ENCODE measurements at regions not wholly inside any gene's neighbourhood (a gene's known extent, or its start where the extent isn't known, plus 50 kb on each side); places are given as distances from the start of the nearest gene placed in this dataset.
A peak's percentile ranks its signal among the peaks of the same experiment; 100 is the strongest.

DNA sequence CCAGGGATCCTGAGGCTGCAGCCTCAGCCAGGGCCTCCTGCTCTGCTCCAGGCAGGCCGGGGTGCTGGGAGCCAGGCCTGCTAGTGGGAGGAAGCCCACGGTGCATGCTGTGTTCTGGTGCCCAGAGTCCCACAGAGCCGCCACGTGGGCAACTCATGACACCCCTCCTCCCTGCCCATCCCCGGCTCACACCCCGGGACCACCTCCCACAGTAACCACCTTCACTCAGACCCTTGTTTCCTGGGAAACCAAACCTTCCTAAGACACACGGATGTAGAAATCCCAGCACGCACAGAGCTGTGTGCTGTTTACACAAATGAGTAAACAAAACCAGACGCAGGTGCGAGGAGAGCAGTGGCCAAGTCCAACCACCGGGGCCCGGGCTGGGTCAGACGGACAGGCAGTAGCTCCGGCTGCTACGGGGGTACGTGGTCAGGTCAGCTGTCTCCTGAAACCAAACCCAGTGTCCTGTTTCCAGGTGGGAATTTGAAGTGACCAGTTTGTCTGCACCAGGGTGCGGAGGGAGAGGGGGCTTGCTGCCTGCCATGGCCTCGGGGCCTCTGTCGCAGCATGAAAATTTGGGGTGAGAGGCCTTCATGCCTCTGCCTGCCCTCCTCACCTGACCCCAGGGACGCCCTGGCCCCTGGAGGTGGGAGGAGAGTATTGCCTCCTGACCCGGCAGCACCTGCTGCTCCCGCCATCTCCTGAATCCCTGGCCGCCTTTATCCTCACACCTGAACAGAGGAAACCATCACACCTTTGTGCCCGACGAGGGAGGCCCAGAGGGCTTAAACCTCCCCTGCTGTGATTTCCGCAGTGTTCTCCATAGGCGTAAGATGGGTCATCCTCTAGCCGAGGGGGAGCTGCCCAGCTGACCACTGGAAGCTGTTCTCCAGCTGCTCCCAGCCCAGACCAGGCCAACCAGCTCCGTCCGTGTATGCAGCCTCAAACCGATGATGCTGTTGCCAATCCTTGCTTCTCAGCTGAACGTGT lies 52.0 kb upstream of the SMOC2 start (continued):
- TF ChIP-seq POGZ (CRISPR knock-in tag; IDR thresholded peaks at IDR 0.05), result no peak
- TF ChIP-seq ZNF546 (CRISPR knock-in tag; conservative IDR thresholded peaks at IDR 0.05), result no peak; the same call in 1 of the 2 replicates
- TF ChIP-seq, protein P1, sequence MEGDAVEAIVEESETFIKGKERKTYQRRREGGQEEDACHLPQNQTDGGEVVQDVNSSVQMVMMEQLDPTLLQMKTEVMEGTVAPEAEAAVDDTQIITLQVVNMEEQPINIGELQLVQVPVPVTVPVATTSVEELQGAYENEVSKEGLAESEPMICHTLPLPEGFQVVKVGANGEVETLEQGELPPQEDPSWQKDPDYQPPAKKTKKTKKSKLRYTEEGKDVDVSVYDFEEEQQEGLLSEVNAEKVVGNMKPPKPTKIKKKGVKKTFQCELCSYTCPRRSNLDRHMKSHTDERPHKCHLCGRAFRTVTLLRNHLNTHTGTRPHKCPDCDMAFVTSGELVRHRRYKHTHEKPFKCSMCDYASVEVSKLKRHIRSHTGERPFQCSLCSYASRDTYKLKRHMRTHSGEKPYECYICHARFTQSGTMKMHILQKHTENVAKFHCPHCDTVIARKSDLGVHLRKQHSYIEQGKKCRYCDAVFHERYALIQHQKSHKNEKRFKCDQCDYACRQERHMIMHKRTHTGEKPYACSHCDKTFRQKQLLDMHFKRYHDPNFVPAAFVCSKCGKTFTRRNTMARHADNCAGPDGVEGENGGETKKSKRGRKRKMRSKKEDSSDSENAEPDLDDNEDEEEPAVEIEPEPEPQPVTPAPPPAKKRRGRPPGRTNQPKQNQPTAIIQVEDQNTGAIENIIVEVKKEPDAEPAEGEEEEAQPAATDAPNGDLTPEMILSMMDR (CRISPR knock-in tag; IDR thresholded peaks at IDR 0.05), result no peak
- TF ChIP-seq STAT5B (CRISPR knock-in tag; IDR thresholded peaks at IDR 0.05), result no peak
- TF ChIP-seq ZNF788 (CRISPR knock-in tag; IDR thresholded peaks at IDR 0.05; ENCODE audit: borderline replicate concordance), result 0 out of 2 replicates have a peak, but pooled peaks have one; percentile 16
- TF ChIP-seq, protein P2, sequence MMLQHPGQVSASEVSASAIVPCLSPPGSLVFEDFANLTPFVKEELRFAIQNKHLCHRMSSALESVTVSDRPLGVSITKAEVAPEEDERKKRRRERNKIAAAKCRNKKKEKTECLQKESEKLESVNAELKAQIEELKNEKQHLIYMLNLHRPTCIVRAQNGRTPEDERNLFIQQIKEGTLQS (CRISPR knock-in tag; IDR thresholded peaks at IDR 0.05), result no peak
- TF ChIP-seq, protein P3, sequence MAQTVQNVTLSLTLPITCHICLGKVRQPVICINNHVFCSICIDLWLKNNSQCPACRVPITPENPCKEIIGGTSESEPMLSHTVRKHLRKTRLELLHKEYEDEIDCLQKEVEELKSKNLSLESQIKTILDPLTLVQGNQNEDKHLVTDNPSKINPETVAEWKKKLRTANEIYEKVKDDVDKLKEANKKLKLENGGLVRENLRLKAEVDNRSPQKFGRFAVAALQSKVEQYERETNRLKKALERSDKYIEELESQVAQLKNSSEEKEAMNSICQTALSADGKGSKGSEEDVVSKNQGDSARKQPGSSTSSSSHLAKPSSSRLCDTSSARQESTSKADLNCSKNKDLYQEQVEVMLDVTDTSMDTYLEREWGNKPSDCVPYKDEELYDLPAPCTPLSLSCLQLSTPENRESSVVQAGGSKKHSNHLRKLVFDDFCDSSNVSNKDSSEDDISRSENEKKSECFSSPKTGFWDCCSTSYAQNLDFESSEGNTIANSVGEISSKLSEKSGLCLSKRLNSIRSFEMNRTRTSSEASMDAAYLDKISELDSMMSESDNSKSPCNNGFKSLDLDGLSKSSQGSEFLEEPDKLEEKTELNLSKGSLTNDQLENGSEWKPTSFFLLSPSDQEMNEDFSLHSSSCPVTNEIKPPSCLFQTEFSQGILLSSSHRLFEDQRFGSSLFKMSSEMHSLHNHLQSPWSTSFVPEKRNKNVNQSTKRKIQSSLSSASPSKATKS (CRISPR knock-in tag; IDR thresholded peaks at IDR 0.05), result no peak
- no peak for TF ChIP-seq GFI1 (CRISPR knock-in tag; IDR thresholded peaks at IDR 0.05; ENCODE audit: borderline replicate concordance)
- TF ChIP-seq ZNF652 (CRISPR knock-in tag; IDR thresholded peaks at IDR 0.05; ENCODE audit: borderline replicate concordance, low read depth), result no peak
- no peak for TF ChIP-seq TMF1 (CRISPR knock-in tag; IDR thresholded peaks at IDR 0.05; ENCODE audit: low read depth)
- TF ChIP-seq, protein P4, sequence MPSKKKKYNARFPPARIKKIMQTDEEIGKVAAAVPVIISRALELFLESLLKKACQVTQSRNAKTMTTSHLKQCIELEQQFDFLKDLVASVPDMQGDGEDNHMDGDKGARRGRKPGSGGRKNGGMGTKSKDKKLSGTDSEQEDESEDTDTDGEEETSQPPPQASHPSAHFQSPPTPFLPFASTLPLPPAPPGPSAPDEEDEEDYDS (CRISPR knock-in tag; IDR thresholded peaks at IDR 0.05), result no peak
- no peak for TF ChIP-seq ZNF235 (CRISPR knock-in tag; IDR thresholded peaks at IDR 0.05; ENCODE audit: borderline replicate concordance)
- TF ChIP-seq ZNF44 (CRISPR knock-in tag; IDR thresholded peaks at IDR 0.05), result no peak
- TF ChIP-seq, protein P5, sequence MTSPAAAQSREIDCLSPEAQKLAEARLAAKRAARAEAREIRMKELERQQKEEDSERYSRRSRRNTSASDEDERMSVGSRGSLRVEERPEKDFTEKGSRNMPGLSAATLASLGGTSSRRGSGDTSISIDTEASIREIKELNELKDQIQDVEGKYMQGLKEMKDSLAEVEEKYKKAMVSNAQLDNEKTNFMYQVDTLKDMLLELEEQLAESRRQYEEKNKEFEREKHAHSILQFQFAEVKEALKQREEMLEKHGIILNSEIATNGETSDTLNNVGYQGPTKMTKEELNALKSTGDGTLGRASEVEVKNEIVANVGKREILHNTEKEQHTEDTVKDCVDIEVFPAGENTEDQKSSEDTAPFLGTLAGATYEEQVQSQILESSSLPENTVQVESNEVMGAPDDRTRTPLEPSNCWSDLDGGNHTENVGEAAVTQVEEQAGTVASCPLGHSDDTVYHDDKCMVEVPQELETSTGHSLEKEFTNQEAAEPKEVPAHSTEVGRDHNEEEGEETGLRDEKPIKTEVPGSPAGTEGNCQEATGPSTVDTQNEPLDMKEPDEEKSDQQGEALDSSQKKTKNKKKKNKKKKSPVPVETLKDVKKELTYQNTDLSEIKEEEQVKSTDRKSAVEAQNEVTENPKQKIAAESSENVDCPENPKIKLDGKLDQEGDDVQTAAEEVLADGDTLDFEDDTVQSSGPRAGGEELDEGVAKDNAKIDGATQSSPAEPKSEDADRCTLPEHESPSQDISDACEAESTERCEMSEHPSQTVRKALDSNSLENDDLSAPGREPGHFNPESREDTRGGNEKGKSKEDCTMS (CRISPR knock-in tag; conservative IDR thresholded peaks at IDR 0.05), result no peak
- no peak for TF ChIP-seq ZNF333 (CRISPR knock-in tag; IDR thresholded peaks at IDR 0.05; ENCODE audit: borderline replicate concordance)
- no peak for TF ChIP-seq ZFYVE20 (CRISPR knock-in tag; IDR thresholded peaks at IDR 0.05; ENCODE audit: borderline replicate concordance, low read depth)
- no peak for TF ChIP-seq ISL2 (CRISPR knock-in tag; IDR thresholded peaks at IDR 0.05)
- no peak for TF ChIP-seq DPF2 (CRISPR knock-in tag; IDR thresholded peaks at IDR 0.05; ENCODE audit: borderline replicate concordance, low read depth)
- TF ChIP-seq ZNF430 (CRISPR knock-in tag; IDR thresholded peaks at IDR 0.05), result no peak
- TF ChIP-seq ZZZ3 (CRISPR knock-in tag; IDR thresholded peaks at IDR 0.05; ENCODE audit: borderline replicate concordance), result no peak
- no peak for TF ChIP-seq ZNF614 (CRISPR knock-in tag; IDR thresholded peaks at IDR 0.05; ENCODE audit: borderline replicate concordance)
- no peak for TF ChIP-seq ZNF30 (CRISPR knock-in tag; IDR thresholded peaks at IDR 0.05)
- no peak for TF ChIP-seq SOX5 (CRISPR knock-in tag; IDR thresholded peaks at IDR 0.05; ENCODE audit: borderline replicate concordance)

Measured in HepG2 (cell line).